ENCODE measurements at regions not wholly inside any gene's neighbourhood (a gene's known extent, or its start where the extent isn't known, plus 50 kb on each side); places are given as distances from the start of the nearest gene placed in this dataset.

DNA sequence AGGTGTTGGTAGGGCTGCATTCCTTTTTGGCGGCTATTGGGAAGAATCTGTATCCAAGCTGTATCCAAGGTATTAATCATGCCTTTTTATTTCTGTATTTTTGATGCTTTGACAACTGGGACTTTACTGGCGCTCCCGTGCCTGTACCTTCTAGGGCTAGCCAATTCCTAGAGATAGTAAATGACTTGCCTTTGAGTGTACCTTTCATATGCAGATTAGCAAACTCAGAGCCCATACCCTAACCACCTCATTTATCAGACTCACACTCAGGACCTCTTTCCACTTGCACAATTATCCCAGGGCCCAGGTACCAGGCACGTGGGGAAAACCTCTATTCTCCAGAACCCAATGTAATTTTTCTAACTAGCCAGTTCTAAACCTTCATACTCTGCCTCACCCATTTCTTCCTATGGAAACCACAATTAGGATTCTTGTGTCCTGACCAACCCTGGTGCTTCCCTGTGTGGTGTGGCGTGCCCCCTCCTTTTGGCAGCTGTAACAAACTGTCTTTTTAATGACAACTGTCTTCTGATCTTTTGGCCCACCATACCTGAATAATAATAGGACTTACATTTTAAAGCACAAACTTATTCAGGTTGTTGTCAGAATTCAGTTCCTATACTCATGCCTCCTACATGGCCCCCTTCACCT lies 65.8 kb upstream of the PNPT1 start:
- Histone ChIP-seq H3K4me2 (ENCODE audit: control insufficient read depth, extremely low read depth, insufficient read depth, low read depth, low read length) (no peak overlapping the region), H3K9me1 (ENCODE audit: control insufficient read depth, extremely low read depth, insufficient read depth, low read length) (no peaks in the 10 kb centered on the region), H3K9me3 (ENCODE audit: control insufficient read depth, low read depth, low read length) (no peaks in the 10 kb centered on the region), H4K20me1 (ENCODE audit: control insufficient read depth, extremely low read depth, insufficient read depth, low read length) (no peaks in the 10 kb centered on the region), H3K79me2 (ENCODE audit: control insufficient read depth, insufficient read depth, low read length) (no peaks in the 10 kb centered on the region), H2AFZ (ENCODE audit: control insufficient read depth, low read length) (peak overlapping the region; percentile 67), H3K4me1 (ENCODE audit: control insufficient read depth, extremely low read depth, insufficient read depth, low read length) (peaks cover 27% of the 10 kb centered on the region), H3K4me3 (ENCODE audit: control insufficient read depth in 2 of 3, extremely low read depth in 1 of 3, insufficient read depth in 2 of 3, low read depth in 1 of 3, low read length in 3 of 3) (no peak overlapping the region), H3K27ac (ENCODE audit: control insufficient read depth, insufficient read depth, low read length) (no peak overlapping the region), H3K27me3 (ENCODE audit: control insufficient read depth, extremely low read depth, insufficient read depth, low read length) (no peaks in the 10 kb centered on the region), H3K9ac (ENCODE audit: control insufficient read depth, extremely low read depth, insufficient read depth, low read length) (no peak overlapping the region), H3K36me3 (ENCODE audit: control insufficient read depth in 2 of 2, extremely low read depth in 1 of 2, insufficient read depth in 2 of 2, low read length in 2 of 2) (no peaks in the 10 kb centered on the region)
- DNase-seq (ENCODE audit: low read depth, low spot score) (no peak), FAIRE-seq (peak; percentile 81)
- TF ChIP-seq EZH2 (IDR thresholded peaks at IDR 0.05; ENCODE audit: low read length): no peak
- TF ChIP-seq, protein P1, sequence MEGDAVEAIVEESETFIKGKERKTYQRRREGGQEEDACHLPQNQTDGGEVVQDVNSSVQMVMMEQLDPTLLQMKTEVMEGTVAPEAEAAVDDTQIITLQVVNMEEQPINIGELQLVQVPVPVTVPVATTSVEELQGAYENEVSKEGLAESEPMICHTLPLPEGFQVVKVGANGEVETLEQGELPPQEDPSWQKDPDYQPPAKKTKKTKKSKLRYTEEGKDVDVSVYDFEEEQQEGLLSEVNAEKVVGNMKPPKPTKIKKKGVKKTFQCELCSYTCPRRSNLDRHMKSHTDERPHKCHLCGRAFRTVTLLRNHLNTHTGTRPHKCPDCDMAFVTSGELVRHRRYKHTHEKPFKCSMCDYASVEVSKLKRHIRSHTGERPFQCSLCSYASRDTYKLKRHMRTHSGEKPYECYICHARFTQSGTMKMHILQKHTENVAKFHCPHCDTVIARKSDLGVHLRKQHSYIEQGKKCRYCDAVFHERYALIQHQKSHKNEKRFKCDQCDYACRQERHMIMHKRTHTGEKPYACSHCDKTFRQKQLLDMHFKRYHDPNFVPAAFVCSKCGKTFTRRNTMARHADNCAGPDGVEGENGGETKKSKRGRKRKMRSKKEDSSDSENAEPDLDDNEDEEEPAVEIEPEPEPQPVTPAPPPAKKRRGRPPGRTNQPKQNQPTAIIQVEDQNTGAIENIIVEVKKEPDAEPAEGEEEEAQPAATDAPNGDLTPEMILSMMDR (optimal IDR thresholded peaks at IDR 0.05 in 1 of 3, IDR thresholded peaks at IDR 0.05 in 1 of 3, conservative IDR thresholded peaks at IDR 0.05 in 1 of 3; ENCODE audit: extremely low read depth in 1 of 3, insufficient read depth in 2 of 3, low read length in 3 of 3): no peak
- dilution Hi-C loops (cut with MboI; ENCODE audit: extremely low pct_ligation_motif_present, low sequenced_read_pairs): no loop called here

DNA sequence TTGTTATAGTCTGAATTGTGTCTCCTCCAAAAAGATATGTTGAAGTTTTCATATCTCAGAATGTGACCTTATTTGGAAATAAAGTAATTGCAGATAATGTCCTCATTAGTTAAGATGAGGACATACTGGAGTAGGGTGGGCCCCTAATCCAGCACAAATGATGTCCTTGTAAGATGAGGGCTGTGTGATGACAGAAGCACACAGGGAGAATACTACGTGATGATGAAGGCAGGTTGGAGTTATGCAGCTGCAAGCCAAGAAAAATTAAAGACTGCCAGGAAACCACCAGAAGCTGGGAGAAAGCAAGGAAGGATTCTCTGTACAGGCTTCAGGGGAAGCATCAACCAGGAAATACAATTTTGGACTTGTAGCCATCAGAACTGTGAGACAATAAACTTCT lies 58.3 kb upstream of the PNPT1 start:
- Histone ChIP-seq H4K20me1 (ENCODE audit: control insufficient read depth, extremely low read depth, insufficient read depth, low read length) (no peaks in the 10 kb centered on the region), H3K4me3 (ENCODE audit: control insufficient read depth in 2 of 3, extremely low read depth in 1 of 3, insufficient read depth in 2 of 3, low read depth in 1 of 3, low read length in 3 of 3) (no peak overlapping the region), H3K9ac (ENCODE audit: control insufficient read depth, extremely low read depth, insufficient read depth, low read length) (no peak overlapping the region), H3K79me2 (ENCODE audit: control insufficient read depth, insufficient read depth, low read length) (no peaks in the 10 kb centered on the region), H3K27me3 (ENCODE audit: control insufficient read depth, extremely low read depth, insufficient read depth, low read length) (no peaks in the 10 kb centered on the region), H2AFZ (ENCODE audit: control insufficient read depth, low read length) (no peak overlapping the region), H3K27ac (ENCODE audit: control insufficient read depth, insufficient read depth, low read length) (no peak overlapping the region), H3K9me3 (ENCODE audit: control insufficient read depth, low read depth, low read length) (no peaks in the 10 kb centered on the region), H3K9me1 (ENCODE audit: control insufficient read depth, extremely low read depth, insufficient read depth, low read length) (no peaks in the 10 kb centered on the region), H3K36me3 (ENCODE audit: control insufficient read depth in 2 of 2, extremely low read depth in 1 of 2, insufficient read depth in 2 of 2, low read length in 2 of 2) (no peaks in the 10 kb centered on the region), H3K4me2 (ENCODE audit: control insufficient read depth, extremely low read depth, insufficient read depth, low read depth, low read length) (no peak overlapping the region), H3K4me1 (ENCODE audit: control insufficient read depth, extremely low read depth, insufficient read depth, low read length) (no peaks in the 10 kb centered on the region)
- TF ChIP-seq, protein P1 (optimal IDR thresholded peaks at IDR 0.05 in 1 of 3, IDR thresholded peaks at IDR 0.05 in 1 of 3, conservative IDR thresholded peaks at IDR 0.05 in 1 of 3; ENCODE audit: extremely low read depth in 1 of 3, insufficient read depth in 2 of 3, low read length in 3 of 3): no peak
- no peak for TF ChIP-seq EZH2 (IDR thresholded peaks at IDR 0.05; ENCODE audit: low read length)
- dilution Hi-C loops (cut with MboI; ENCODE audit: extremely low pct_ligation_motif_present, low sequenced_read_pairs): no loop called here
- no peak for DNase-seq (ENCODE audit: low read depth, low spot score)
- no peak for FAIRE-seq
